Cardiac fibroblast (primary cell): ENCODE measurements at regions not wholly inside any gene's neighbourhood (a gene's known extent, or its start where the extent isn't known, plus 50 kb on each side); places are given as distances from the start of the nearest gene placed in this dataset.

Experiments used
- DNase-seq, 2 donors: peaks; one replicate each; pipeline versions ENCODE4 v3.0.0 to v3.0.0-alpha.2; 2010; ENCODE audit warnings: low read depth in 2 of 2
- H3K4me3 ChIP-seq, 2 donors: replicated peaks in 1 of 2; 1 replicate in 1 of 2; 2 replicates in 1 of 2; pipeline ENCODE4 v1.5.1; 2011; ENCODE audit warnings: low read depth in 2 of 2, low read length in 2 of 2, mild to moderate bottlenecking in 2 of 2, moderate library complexity in 1 of 2
- TF ChIP-seq, protein P1 (sequence below): IDR thresholded peaks from one replicate; pipeline ENCODE4 v1.5.1; 2011; ENCODE audit warnings: low read depth, mild to moderate bottlenecking, low read length, inconsistent platforms

DNA sequence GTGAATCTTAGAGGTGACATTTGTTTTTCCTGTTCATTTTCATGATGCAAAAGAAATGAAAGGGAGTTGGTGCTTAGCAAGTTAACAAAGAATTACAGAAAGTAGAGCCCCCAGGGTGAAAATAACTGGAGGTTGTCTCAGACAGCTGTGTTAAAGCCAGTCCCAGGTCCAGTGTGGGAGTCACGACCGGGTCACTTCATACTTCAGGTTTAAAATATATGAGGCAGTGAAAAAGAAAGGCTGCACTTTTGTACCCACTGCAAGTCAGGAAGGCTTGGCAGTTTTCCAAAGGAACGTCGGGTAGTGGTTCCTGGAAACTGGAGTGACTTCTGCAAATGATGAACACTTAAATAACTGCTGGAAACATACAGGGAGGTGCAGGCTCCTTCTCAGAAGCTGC, 91.5 kb upstream of the THBS2 start:
- TF ChIP-seq, protein P1, sequence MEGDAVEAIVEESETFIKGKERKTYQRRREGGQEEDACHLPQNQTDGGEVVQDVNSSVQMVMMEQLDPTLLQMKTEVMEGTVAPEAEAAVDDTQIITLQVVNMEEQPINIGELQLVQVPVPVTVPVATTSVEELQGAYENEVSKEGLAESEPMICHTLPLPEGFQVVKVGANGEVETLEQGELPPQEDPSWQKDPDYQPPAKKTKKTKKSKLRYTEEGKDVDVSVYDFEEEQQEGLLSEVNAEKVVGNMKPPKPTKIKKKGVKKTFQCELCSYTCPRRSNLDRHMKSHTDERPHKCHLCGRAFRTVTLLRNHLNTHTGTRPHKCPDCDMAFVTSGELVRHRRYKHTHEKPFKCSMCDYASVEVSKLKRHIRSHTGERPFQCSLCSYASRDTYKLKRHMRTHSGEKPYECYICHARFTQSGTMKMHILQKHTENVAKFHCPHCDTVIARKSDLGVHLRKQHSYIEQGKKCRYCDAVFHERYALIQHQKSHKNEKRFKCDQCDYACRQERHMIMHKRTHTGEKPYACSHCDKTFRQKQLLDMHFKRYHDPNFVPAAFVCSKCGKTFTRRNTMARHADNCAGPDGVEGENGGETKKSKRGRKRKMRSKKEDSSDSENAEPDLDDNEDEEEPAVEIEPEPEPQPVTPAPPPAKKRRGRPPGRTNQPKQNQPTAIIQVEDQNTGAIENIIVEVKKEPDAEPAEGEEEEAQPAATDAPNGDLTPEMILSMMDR: no peak
- no peak overlapping the region for H3K4me3 ChIP-seq
- DNase-seq: peak in 1 of 2 donors; percentile 46

DNA sequence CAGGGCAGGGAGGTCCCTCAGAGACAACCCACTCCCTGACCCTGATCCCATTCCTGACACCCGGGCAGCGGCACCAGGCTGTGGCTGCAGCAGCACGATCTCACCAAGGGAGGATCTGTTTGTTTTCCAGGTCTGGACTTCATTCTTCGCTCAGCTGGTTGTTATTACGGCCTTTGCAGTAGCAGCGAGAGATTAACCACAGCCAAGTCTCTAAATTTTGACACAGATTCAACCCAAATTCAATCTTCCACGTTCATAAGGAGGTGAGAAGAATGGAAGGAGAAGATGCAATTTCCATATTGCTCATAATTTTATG, 91.1 kb upstream of the THBS2 start:
- no peak overlapping the region for H3K4me3 ChIP-seq
- DNase-seq: peak in 1 of 2 donors; percentile 23
- TF ChIP-seq, protein P1: no peak

DNA sequence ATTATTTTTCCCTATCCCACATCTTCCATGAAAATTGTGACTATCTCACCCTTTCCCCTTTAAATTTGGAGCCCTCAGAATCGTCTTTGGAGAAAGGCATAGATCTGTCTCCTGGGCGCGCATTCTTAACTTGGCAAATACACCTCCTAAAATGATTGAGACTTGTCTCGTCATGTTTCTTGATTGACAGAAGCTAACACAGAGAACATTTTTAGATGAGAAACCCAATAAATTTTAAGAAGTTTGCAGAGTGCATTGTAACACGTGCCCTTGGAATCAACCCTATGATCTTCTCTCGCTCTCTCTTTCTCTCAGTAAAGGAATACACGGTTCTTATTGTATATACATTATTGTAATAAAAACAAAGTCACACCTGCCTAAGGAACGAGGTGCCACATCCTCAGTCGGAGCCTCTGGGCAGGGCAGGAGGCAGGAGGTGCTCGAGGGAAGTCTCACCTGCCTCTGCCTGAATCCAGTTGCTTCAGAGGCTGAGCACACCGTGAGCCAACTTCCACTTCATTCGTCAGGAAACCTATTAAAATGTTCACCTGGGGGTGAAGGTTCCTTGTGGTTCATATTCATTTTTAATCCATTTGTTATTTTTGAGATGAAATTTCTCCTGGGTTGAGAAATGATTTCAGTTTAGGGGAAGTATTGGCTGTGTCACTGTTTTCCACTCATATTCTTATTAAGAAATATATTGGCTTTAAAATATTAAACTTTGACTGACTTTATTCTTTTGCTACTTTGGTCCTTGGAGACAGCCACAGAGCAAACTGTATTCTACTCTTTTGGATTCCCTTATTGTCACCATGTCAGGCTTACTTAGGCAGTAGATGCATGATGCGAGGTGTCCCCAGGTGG, 90.5 kb upstream of the THBS2 start:
- no peak for DNase-seq
- TF ChIP-seq, protein P1: no peak

DNA sequence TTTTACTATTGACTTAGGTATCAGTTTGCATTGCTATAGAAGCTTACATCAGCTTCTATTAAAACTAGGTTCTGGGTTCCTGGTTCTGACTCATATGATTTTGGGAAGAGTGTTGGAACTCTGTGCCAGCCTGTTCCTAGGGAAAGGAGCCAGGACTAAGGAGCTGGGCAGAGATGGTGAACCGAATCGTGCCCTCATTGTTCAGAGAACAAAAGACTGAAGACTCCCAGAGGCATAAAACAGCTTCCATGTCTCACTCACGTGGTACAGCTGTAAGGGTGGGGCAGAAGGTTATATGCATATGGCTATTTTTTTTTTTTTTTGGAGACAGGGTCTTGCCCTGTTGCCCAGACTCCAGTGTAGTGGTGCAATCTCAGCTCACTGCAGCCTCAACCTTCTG, 89.1 kb upstream of the THBS2 start:
- TF ChIP-seq, protein P1: no peak
- no peak overlapping the region for H3K4me3 ChIP-seq
- no peak for DNase-seq

More for the DNA sequence above, 90.5 kb upstream of the THBS2 start:
- no peak overlapping the region for H3K4me3 ChIP-seq

DNA sequence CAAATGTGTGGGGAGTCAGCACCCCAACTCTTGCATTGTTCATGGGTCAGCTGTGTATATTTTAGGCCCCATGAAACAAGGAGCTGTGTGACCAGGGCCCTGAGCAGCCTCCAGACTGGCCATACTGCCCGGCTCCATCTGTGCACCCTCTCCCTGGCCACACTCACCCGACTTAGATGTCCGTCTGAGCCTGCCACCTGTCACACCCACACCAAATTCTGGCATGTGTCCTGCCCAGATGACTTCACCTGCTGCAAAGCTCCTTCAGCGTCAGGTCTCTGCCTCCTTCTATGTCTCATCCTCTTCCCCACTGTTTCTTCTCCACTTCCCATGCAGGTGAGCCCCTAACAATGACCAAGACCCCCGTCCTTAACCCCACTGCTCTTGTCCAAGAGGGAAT, 88.1 kb upstream of the THBS2 start:
- no peak overlapping the region for H3K4me3 ChIP-seq
- TF ChIP-seq, protein P1: no peak
- DNase-seq: no peak

DNA sequence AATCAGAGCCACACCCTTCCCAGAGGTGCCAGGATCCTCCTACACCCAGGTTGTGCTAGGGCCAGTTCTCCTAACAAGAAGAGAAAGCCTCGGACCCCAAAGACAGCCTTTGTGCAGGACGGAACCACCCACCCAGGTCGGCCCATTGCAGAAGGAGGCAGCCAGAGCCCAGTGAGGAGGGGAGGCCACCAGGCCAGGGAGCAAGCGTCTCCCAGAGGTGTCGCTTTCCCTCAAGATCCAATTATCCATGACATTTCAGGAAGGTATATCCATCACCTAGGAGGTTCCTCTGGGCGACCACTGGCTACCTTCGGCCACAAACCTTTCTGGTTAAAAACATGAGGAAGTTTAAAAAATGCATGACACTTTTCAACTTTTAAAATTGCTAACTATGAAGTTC, 87.4 kb upstream of the THBS2 start:
- H3K4me3 ChIP-seq: no peak overlapping the region
- TF ChIP-seq, protein P1: no peak
- DNase-seq: no peak

DNA sequence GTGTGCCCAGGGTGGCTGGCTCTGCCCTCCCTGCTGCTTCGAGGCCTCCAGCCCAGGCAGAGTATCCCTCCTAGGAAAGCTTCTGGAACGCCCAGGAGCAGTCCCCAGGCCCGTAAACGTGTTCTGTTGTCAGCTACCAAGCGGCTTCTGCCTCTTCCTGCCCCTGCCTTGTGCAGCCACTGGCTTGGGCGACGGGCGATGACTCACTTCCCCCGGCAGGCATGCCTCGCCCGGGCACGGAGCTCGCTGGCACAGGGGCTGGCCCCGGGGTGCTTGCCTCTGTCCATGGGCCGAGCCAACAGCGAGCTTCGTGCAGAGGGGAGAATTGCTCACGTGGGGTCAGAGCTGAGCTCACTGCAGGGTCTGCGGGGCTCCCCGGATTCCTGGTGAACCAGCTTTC, 86.7 kb upstream of the THBS2 start:
- no peak for DNase-seq
- TF ChIP-seq, protein P1: no peak
- H3K4me3 ChIP-seq: no peak overlapping the region
